IMR-90 (cell line): ENCODE measurements at regions not wholly inside any gene's neighbourhood (a gene's known extent, or its start where the extent isn't known, plus 50 kb on each side); places are given as distances from the start of the nearest gene placed in this dataset.

ENCODE experiments used
- ATAC-seq: fragments of 200-7000 bp; cut with Tn5 transposase; 2 replicates; pipeline ENCODE4 v1.9.1; 2020; ENCODE audit warnings: low read depth, mild to moderate bottlenecking, moderate library complexity
- BruUV-seq: library from RNA; stranded (reverse); fragments of 400-500 nt; replicated peaks from 2 replicates; lab custom pipeline; 2021; lab: Mats Ljungman, UMichigan
- CTCF ChIA-PET: fragments of 300-600 bp; formaldehyde crosslinking; extraction: SDS; loops from one replicate; lab custom pipeline; 2021; ENCODE audit warnings: antibody characterized with exemption; lab: Yijun Ruan, JAX
- POLR2A ChIA-PET: fragments of 300-600 bp; sonication (Branson Sonifier 250); formaldehyde crosslinking; loops from one replicate; lab custom pipeline; 2022; ENCODE audit warnings: antibody characterized with exemption; ENCODE audit not compliant: unreplicated experiment; lab: Charles Lee
- DNase-seq: peaks from one replicate; pipeline ENCODE4 v3.0.0; 2013
- H2AFZ ChIP-seq: replicated peaks from 2 replicates; pipeline ENCODE3; 2013; ENCODE audit warnings: low read length, mild to moderate bottlenecking; ENCODE audit not compliant: poor library complexity
- H2AK5ac ChIP-seq: 2 replicates; pipeline ENCODE4 v1.6.1; 2013; ENCODE audit warnings: low read depth, low read length, inconsistent platforms
- H2AK9ac ChIP-seq: replicated peaks from 2 replicates; pipeline ENCODE3; 2013; ENCODE audit warnings: mild to moderate bottlenecking, low read depth, low read length, moderate library complexity; ENCODE audit not compliant: poor library complexity
- H2BK120ac ChIP-seq: 2 replicates; pipeline ENCODE4 v1.6.1; 2013; ENCODE audit warnings: low read depth, low read length, inconsistent platforms
- H2BK15ac ChIP-seq: 3 replicates; pipeline ENCODE4 v1.6.1; 2013; ENCODE audit warnings: low read depth, low read length, inconsistent platforms
- H2BK20ac ChIP-seq: 2 replicates; pipeline ENCODE4 v1.6.1; 2013; ENCODE audit warnings: low read depth, mild to moderate bottlenecking, inconsistent platforms, low read length, moderate library complexity
- H2BK5ac ChIP-seq: 2 replicates; pipeline ENCODE4 v1.6.1; 2013; ENCODE audit warnings: mild to moderate bottlenecking, low read depth, low read length, inconsistent platforms; ENCODE audit not compliant: poor library complexity, severe bottlenecking
- H3K14ac ChIP-seq: replicated peaks from 2 replicates; pipeline ENCODE4 v1.6.1; 2013; ENCODE audit warnings: low read depth, low read length, inconsistent platforms
- H3K18ac ChIP-seq: 2 replicates; pipeline ENCODE4 v1.6.1; 2013; ENCODE audit warnings: low read depth, low read length, control low read depth
- H3K23ac ChIP-seq: 2 replicates; pipeline ENCODE4 v1.6.1; 2013; ENCODE audit warnings: low read depth, low read length, inconsistent platforms
- H3K27ac ChIP-seq: 2 replicates; pipeline ENCODE4 v1.5.1; 2013; ENCODE audit warnings: mild to moderate bottlenecking, control low read depth, low read length; ENCODE audit not compliant: insufficient read depth
- H3K27me3 ChIP-seq: 2 replicates; pipeline ENCODE4 v1.6.1; 2013; ENCODE audit warnings: low read length; ENCODE audit not compliant: control insufficient read depth, insufficient read depth
- H3K36me3 ChIP-seq: 2 replicates; pipeline ENCODE4 v1.6.1; 2013; ENCODE audit warnings: low read length, mixed read lengths; ENCODE audit not compliant: control insufficient read depth, insufficient read depth
- H3K4ac ChIP-seq: 2 replicates; pipeline ENCODE4 v1.6.1; 2013; ENCODE audit warnings: low read depth, low read length, inconsistent platforms
- H3K4me1 ChIP-seq: 2 replicates; pipeline ENCODE4 v1.6.1; 2013; ENCODE audit warnings: low read length, mixed read lengths; ENCODE audit not compliant: control insufficient read depth, insufficient read depth
- H3K4me2 ChIP-seq: 2 replicates; pipeline ENCODE4 v1.6.1; 2013; ENCODE audit warnings: low read depth, mild to moderate bottlenecking, control low read depth, low read length, moderate library complexity
- H3K4me3 ChIP-seq: 2 replicates; pipeline ENCODE4 v1.5.1; 2013; ENCODE audit warnings: low read depth, mild to moderate bottlenecking, control low read depth, low read length, moderate library complexity; ENCODE audit not compliant: insufficient read depth
- H3K56ac ChIP-seq: 2 replicates; pipeline ENCODE4 v1.6.1; 2013; ENCODE audit warnings: low read length, inconsistent platforms; ENCODE audit not compliant: insufficient read depth; ENCODE audit errors: extremely low read depth
- H3K79me1 ChIP-seq, 2 experiments: 2 replicates each; pipeline ENCODE4 v1.6.1; 2013; ENCODE audit warnings: low read length in 2 of 2, inconsistent platforms in 1 of 2, low read depth in 1 of 2
- H3K9ac ChIP-seq: 2 replicates; pipeline ENCODE4 v1.6.1; 2013; ENCODE audit warnings: low read depth, low read length, control low read depth
- H3K9me1 ChIP-seq: 2 replicates; pipeline ENCODE4 v1.6.1; 2013; ENCODE audit warnings: low read length, inconsistent platforms; ENCODE audit not compliant: insufficient read depth
- H3K9me3 ChIP-seq: 2 replicates; pipeline ENCODE4 v1.6.1; 2013; ENCODE audit warnings: low read length; ENCODE audit not compliant: control insufficient read depth, insufficient read depth
- H4K20me1 ChIP-seq: 2 replicates; pipeline ENCODE4 v1.6.1; 2013; ENCODE audit warnings: low read length, inconsistent platforms; ENCODE audit not compliant: insufficient read depth
- H4K5ac ChIP-seq: 2 replicates; pipeline ENCODE4 v1.6.1; 2013; ENCODE audit warnings: mild to moderate bottlenecking, low read depth, low read length, control low read depth
- H4K8ac ChIP-seq, 2 experiments: 2 replicates each; pipeline ENCODE4 v1.6.1; 2013; ENCODE audit warnings: low read depth in 2 of 2, low read length in 2 of 2, control low read depth in 1 of 2, inconsistent platforms in 1 of 2
- H4K91ac ChIP-seq: 2 replicates; pipeline ENCODE4 v1.6.1; 2013; ENCODE audit warnings: low read depth, low read length, inconsistent platforms; ENCODE audit not compliant: insufficient read depth
- MAFK ChIP-seq: IDR thresholded peaks from 2 replicates; pipeline ENCODE4 v1.6.1; 2012; ENCODE audit warnings: low read depth, low read length, improper control_type of control experiment
- SMC3 ChIP-seq: fragments of 150-350 bp; IDR thresholded peaks from 2 replicates; pipeline ENCODE4 v1.6.1; 2016; ENCODE audit warnings: low read depth, mild to moderate bottlenecking, antibody characterized with exemption, low read length, moderate library complexity
- dilution Hi-C: fragments of 300-500 bp; cut with HindIII; formaldehyde crosslinking; loops from one replicate; pipeline ENCODE4 v1.14.3; 2018; ENCODE audit warnings: low sequenced_read_pairs; ENCODE audit not compliant: unreplicated experiment
- in situ Hi-C: fragments of 300-500 bp; cut with MboI; formaldehyde crosslinking; loops from 3 replicates; pipeline ENCODE4 v1.14.3; 2019; ENCODE audit warnings: low sequenced_read_pairs, inconsistent platforms, mixed read lengths
- intact Hi-C: fragments of 100-400 bp; cut with micrococcal nuclease; formaldehyde crosslinking; loops from 2 replicates; pipeline ENCODE4 v1.10.0; 2022

GRCh38 chrX:125475482-125475881 is 155.8 kb downstream of the TEX13C start:
- H3K9ac ChIP-seq: no peak overlapping the region
- H3K4me2 ChIP-seq: no peak overlapping the region
- no peak overlapping the region for H2BK15ac ChIP-seq
- no peaks in the 10 kb centered on the region for H3K79me1 ChIP-seq
- no peak overlapping the region for H2AFZ ChIP-seq
- dilution Hi-C loops: no loop called here
- no peak overlapping the region for H4K5ac ChIP-seq
- H2BK20ac ChIP-seq: no peak overlapping the region
- H3K9me3 ChIP-seq: no peaks in the 10 kb centered on the region
- H3K27me3 ChIP-seq: no peaks in the 10 kb centered on the region
- CTCF ChIA-PET: no interaction called here
- H2AK5ac ChIP-seq: no peak overlapping the region
- H2BK120ac ChIP-seq: no peak overlapping the region
- no peak overlapping the region for H2BK5ac ChIP-seq
- no peak overlapping the region for H2AK9ac ChIP-seq
- no peak overlapping the region for H3K23ac ChIP-seq
- H4K20me1 ChIP-seq: no peaks in the 10 kb centered on the region
- TF ChIP-seq MAFK (peak; percentile 33; the same call in 1 of the 2 replicates), SMC3 (no peak)
- H3K27ac ChIP-seq: no peak overlapping the region
- H3K4me3 ChIP-seq: no peak overlapping the region
- in situ Hi-C loops: no loop called here
- no peak overlapping the region for H4K91ac ChIP-seq
- H3K18ac ChIP-seq: no peak overlapping the region
- no peaks in the 10 kb centered on the region for H3K36me3 ChIP-seq
- no peak overlapping the region for H3K14ac ChIP-seq
- intact Hi-C loops: no loop called here
- no peak overlapping the region for H3K4ac ChIP-seq
- no peak overlapping the region for H4K8ac ChIP-seq
- no peak for DNase-seq
- POLR2A ChIA-PET: no interaction called here
- no peaks in the 10 kb centered on the region for H3K4me1 ChIP-seq
- no peaks in the 10 kb centered on the region for H3K9me1 ChIP-seq
- no peak for ATAC-seq
- BruUV-seq: no TSS peak
- no peak overlapping the region for H3K56ac ChIP-seq
